ENCODE measurements at regions not wholly inside any gene's neighbourhood (a gene's known extent, or its start where the extent isn't known, plus 50 kb on each side); places are given as distances from the start of the nearest gene placed in this dataset.

DNA sequence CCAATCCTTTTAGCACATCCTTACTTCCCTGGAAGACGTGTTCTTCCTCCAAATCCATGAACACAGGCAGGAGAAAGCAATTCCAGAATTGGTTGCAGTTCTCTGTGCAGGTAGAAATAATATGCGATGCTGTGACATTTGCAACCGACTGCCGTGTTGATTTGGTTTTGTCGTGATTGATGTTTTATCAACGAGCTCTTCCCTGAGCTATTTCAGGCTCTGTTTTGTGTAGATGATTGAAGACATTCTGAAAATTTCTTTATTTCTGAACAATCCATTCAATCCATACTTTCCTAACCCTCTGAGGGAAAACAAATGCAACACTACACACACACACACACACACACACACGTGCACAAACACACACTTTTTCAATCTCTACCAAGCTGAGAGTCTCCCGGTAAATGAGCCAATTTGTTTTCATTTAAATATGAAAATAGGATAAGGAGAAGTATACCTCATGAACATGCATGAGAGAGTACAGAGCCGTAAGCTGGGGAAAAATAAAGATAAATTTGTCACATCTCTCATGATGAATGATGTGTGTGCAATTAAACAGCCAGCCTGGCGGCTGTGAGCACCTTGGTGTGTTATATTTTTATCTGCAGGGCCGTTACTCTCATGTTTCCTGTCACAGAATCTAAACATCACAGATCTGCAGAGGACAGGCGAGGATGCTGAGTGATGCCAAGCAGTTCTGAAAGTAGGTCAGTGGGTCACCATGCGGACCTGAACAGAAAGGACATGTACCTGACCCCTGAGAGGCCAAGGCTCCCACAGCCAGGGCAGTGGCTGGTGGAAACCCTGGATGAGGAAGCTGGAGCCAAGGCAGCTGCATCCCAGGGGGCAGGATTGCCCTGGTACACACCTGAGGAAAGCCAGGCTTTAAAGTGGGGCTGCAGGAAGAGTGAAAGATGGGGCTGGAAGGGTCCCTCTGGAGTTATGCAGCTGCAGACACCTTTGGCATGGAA is 64.8 kb downstream of the PDCL3 start:
- TF ChIP-seq, protein P1, sequence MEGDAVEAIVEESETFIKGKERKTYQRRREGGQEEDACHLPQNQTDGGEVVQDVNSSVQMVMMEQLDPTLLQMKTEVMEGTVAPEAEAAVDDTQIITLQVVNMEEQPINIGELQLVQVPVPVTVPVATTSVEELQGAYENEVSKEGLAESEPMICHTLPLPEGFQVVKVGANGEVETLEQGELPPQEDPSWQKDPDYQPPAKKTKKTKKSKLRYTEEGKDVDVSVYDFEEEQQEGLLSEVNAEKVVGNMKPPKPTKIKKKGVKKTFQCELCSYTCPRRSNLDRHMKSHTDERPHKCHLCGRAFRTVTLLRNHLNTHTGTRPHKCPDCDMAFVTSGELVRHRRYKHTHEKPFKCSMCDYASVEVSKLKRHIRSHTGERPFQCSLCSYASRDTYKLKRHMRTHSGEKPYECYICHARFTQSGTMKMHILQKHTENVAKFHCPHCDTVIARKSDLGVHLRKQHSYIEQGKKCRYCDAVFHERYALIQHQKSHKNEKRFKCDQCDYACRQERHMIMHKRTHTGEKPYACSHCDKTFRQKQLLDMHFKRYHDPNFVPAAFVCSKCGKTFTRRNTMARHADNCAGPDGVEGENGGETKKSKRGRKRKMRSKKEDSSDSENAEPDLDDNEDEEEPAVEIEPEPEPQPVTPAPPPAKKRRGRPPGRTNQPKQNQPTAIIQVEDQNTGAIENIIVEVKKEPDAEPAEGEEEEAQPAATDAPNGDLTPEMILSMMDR (IDR thresholded peaks at IDR 0.05; ENCODE audit: low read depth, low read length) = no peak
- no peak for DNase-seq (ENCODE audit: extremely low read depth, low read depth)

DNA sequence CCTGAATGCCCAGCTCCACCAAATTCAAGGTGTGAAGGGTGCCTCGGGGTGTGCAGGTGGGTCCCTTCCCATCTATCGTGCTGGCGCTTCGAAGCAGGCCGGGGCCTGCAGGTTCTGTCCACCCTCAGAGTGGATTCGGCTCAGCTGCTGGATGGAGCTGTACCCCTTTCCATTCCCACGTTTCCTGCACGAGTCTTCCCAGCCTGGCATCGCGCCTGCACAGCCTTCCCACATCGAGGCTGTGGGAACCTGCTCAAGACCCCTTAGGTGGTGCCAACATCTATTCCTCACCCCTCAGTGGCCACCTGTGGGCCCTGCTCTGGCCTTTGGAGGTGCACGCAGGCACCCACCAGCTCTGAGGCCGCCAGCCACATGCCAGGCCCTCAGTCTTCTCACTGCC is 65.7 kb downstream of the PDCL3 start:
- DNase-seq (ENCODE audit: extremely low read depth, low read depth) = no peak
- TF ChIP-seq, protein P1 (IDR thresholded peaks at IDR 0.05; ENCODE audit: low read depth, low read length) = no peak

DNA sequence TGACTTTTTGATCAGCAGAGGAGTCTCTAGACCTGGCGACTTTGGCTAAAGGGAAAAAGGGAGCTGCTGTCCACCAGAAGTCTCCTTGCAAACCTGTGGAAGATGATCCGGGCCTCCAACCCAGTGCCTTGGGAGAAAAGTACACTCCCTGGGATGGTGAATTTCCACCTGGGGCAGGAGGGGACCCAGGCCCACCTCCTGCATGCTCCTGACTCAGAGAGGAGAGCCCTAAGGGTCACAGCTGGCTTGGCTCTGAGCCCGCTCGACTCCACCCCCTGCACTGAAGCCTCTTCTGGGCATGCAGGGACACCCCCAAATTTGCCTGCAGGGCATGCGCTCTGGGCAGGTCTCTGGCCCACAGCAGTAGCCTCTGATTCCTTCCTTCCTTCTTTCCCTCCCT is 66.5 kb downstream of the PDCL3 start:
- TF ChIP-seq, protein P1 (IDR thresholded peaks at IDR 0.05; ENCODE audit: low read depth, low read length) = no peak
- DNase-seq (ENCODE audit: extremely low read depth, low read depth) = no peak

DNA sequence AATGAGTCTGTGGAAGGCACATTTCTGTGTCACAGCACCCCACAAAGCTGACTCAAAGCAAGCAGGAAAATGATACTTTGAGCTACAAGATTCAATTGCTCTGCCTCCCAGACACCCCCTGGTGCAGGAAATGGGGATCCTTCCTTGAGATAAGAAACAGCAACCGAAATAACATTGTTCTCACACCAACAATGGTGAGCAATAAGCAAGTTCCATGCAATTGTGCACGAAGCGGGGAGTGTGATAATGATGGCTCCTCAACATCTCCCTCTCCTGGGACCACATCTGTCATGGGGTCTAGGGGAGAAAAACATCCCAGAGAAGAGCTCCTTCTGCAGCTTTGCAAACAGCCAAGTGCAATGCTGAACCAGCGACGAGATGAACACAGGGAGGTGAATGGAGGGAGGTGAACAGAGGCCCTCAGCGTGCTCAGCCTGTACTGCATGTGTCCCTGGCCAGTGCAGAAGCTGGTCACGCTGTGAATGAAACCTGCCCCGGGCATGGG is 67.7 kb downstream of the PDCL3 start:
- TF ChIP-seq, protein P1 (IDR thresholded peaks at IDR 0.05; ENCODE audit: low read depth, low read length) = no peak
- no peak for DNase-seq (ENCODE audit: extremely low read depth, low read depth)

DNA sequence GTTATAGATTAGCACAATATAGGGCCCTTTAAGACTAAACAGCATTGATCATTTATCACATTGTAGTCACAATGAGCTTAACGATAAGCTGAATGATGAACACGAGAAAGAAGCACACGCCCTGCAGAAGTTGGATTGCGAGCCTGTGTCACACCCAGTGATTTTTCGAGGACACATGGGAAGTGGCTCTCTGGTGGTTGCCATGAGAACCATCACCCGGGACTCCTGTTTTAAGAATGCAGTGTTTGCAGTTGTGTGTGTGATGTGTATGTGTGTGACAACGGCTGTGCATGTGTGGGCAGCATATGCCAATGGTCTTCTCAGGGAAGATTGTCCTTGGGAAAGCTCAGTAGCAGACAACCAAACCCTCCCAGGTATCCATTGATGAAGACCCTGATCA is 69.2 kb downstream of the PDCL3 start:
- DNase-seq (ENCODE audit: extremely low read depth, low read depth) = no peak

DNA sequence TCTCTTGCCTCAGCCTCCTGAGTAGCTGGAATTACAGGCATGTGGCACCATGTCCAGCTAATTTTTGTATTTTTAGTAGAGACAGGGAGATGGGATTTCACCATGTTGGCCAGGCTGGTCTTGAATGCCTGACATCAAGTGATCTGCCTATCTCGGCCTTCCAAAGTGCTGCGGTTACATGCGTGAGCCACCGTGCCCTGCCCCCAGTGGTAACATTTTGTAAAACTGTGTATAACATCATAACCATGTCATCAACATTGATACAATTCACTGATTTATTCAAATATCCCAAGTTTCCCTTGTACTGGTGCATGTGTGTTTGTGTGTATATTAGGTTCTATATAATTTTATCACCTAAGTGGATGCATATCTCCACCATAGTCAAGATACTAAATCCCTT is 70.0 kb downstream of the PDCL3 start:
- no peak for DNase-seq (ENCODE audit: extremely low read depth, low read depth)
- TF ChIP-seq, protein P1 (IDR thresholded peaks at IDR 0.05; ENCODE audit: low read depth, low read length) = no peak

More for the DNA sequence above, 69.2 kb downstream of the PDCL3 start:
- TF ChIP-seq, protein P1 (IDR thresholded peaks at IDR 0.05; ENCODE audit: low read depth, low read length) = no peak

All from AG09319 (cell line).